Ishikawa (cell line): ENCODE measurements at regions not wholly inside any gene's neighbourhood (a gene's known extent, or its start where the extent isn't known, plus 50 kb on each side); places are given as distances from the start of the nearest gene placed in this dataset.

ENCODE experiments used
- CREB1 ChIP-seq: IDR thresholded peaks from 2 replicates; pipeline ENCODE4 v1.6.1; 2012; ENCODE audit warnings: low read depth
- EP300 ChIP-seq: IDR thresholded peaks from 2 replicates; pipeline ENCODE4 v1.6.1; 2012; ENCODE audit warnings: borderline replicate concordance
- TAF1 ChIP-seq: IDR thresholded peaks from 2 replicates; pipeline ENCODE4 v1.6.1; 2012; ENCODE audit warnings: low read depth, mild to moderate bottlenecking
- TCF12 ChIP-seq: IDR thresholded peaks from 2 replicates; pipeline ENCODE4 v1.6.1; 2012; ENCODE audit warnings: low read depth
- TEAD4 ChIP-seq: IDR thresholded peaks from 2 replicates; pipeline ENCODE4 v1.6.1; 2012
- YY1 ChIP-seq: IDR thresholded peaks from 2 replicates; pipeline ENCODE4 v1.6.1; 2012; ENCODE audit warnings: low read depth
- TF ChIP-seq, protein P1 (sequence below): IDR thresholded peaks from 2 replicates; pipeline ENCODE4 v1.6.1; 2012; ENCODE audit warnings: low read depth, mild to moderate bottlenecking
- TF ChIP-seq, protein P2 (sequence below): IDR thresholded peaks from 2 replicates; pipeline ENCODE4 v1.6.1; 2012

DNA sequence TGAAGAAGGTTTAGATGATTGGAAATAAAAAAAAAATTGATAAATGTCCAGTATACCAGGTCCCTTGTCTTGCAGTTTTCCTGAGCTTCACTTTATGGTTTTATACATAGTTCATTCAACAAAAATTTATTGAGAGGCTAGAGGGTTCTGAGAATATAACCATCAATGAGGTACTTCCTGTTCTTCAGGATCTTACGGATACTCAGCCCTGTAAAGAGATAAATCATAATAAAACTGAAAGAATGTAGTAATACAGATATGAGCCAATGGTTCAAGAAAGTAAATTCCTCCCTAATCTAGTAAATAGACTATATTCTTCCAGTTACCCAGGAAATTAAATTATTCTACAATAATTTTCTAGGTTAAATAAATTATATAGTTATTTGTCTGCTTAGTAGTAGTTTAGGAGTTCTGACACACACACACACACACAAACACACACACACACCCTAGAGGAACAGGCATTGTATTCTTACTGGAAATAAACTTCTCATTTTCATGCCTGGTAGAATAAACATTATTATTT, 70.4 kb upstream of the HMCN1 start:
- TF ChIP-seq EP300 (no peak), TEAD4 (no peak), YY1 (no peak), TAF1 (no peak), TCF12 (no peak), CREB1 (no peak)
- TF ChIP-seq, protein P1, sequence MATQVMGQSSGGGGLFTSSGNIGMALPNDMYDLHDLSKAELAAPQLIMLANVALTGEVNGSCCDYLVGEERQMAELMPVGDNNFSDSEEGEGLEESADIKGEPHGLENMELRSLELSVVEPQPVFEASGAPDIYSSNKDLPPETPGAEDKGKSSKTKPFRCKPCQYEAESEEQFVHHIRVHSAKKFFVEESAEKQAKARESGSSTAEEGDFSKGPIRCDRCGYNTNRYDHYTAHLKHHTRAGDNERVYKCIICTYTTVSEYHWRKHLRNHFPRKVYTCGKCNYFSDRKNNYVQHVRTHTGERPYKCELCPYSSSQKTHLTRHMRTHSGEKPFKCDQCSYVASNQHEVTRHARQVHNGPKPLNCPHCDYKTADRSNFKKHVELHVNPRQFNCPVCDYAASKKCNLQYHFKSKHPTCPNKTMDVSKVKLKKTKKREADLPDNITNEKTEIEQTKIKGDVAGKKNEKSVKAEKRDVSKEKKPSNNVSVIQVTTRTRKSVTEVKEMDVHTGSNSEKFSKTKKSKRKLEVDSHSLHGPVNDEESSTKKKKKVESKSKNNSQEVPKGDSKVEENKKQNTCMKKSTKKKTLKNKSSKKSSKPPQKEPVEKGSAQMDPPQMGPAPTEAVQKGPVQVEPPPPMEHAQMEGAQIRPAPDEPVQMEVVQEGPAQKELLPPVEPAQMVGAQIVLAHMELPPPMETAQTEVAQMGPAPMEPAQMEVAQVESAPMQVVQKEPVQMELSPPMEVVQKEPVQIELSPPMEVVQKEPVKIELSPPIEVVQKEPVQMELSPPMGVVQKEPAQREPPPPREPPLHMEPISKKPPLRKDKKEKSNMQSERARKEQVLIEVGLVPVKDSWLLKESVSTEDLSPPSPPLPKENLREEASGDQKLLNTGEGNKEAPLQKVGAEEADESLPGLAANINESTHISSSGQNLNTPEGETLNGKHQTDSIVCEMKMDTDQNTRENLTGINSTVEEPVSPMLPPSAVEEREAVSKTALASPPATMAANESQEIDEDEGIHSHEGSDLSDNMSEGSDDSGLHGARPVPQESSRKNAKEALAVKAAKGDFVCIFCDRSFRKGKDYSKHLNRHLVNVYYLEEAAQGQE: no peak
- TF ChIP-seq, protein P2, sequence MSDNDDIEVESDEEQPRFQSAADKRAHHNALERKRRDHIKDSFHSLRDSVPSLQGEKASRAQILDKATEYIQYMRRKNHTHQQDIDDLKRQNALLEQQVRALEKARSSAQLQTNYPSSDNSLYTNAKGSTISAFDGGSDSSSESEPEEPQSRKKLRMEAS: no peak
